Sigmoid colon (tissue), 6 donors: ENCODE measurements at regions not wholly inside any gene's neighbourhood (a gene's known extent, or its start where the extent isn't known, plus 50 kb on each side); places are given as distances from the start of the nearest gene placed in this dataset.

Experiments used
- DNase-seq: peaks from one replicate; pipeline ENCODE4 v3.0.0-alpha.2; 2019
- H3K27ac ChIP-seq, 4 donors: fragments of 200-600 bp; sonication (generic); one replicate each; pipeline ENCODE4 v1.5.1; 2016 to 2019; ENCODE audit warnings: mild to moderate bottlenecking in 1 of 4
- H3K27me3 ChIP-seq, 3 donors: fragments of 200-600 bp; sonication (generic); one replicate each; pipeline ENCODE4 v1.5.1; 2019; ENCODE audit warnings: mild to moderate bottlenecking in 1 of 3
- H3K36me3 ChIP-seq, 4 donors: fragments of 200-600 bp; sonication (generic); one replicate each; pipeline ENCODE4 v1.5.1; 2016 to 2019
- H3K4me1 ChIP-seq, 4 donors: fragments of 200-600 bp; sonication (generic); one replicate each; pipeline ENCODE4 v1.5.1; 2017 to 2019
- H3K4me3 ChIP-seq, 4 donors: fragments of 200-600 bp; sonication (generic); one replicate each; pipeline ENCODE4 v1.5.1; 2017 to 2019; ENCODE audit warnings: mild to moderate bottlenecking in 2 of 4, moderate library complexity in 1 of 4
- H3K9me3 ChIP-seq, 4 donors: fragments of 200-600 bp in 3 of 4; sonication (generic) in 3 of 4; one replicate each; pipeline versions ENCODE4 v1.5.1 to v1.6.1; 2013 to 2019
- EP300 ChIP-seq, 4 donors: sonication (generic); formaldehyde crosslinking; IDR thresholded peaks; one replicate each; pipeline ENCODE4 v1.6.1; 2017; ENCODE audit warnings: antibody characterized with exemption in 4 of 4
- POLR2A ChIP-seq, 2 donors: fragments of 450-650 bp; IDR thresholded peaks; one replicate each; pipeline ENCODE4 v1.6.1; 2016; ENCODE audit warnings: antibody characterized with exemption in 2 of 2, mild to moderate bottlenecking in 2 of 2, moderate library complexity in 2 of 2
- POLR2AphosphoS5 ChIP-seq, 4 donors: sonication (generic); formaldehyde crosslinking; IDR thresholded peaks; one replicate each; pipeline ENCODE4 v1.6.1; 2017; ENCODE audit warnings: antibody characterized with exemption in 4 of 4
- WGBS, 2 donors: extraction: QIAGEN DNeasy Blood & Tissue Kit; methylation state at CpG; one replicate each; pipeline ENCODE4 v1.1.7; 2013; 5-methylcytosine and 5-hydroxymethylcytosine counted together
- intact Hi-C: fragments of 100-400 bp; cut with DNase I; formaldehyde crosslinking; loops from one replicate; pipeline ENCODE4 v1.15.1; 2023
- TF ChIP-seq, protein P1 (sequence below), 4 experiments: fragments of 450-650 bp in 3 of 4; fragments of 200-600 bp in 1 of 4; IDR thresholded peaks; one replicate each; pipeline ENCODE4 v1.5.1; 2016 to 2019; ENCODE audit warnings: antibody characterized with exemption in 4 of 4, mild to moderate bottlenecking in 3 of 4, moderate library complexity in 2 of 4
- donor health status: healthy with polysubstance abuse.
- donor health status: healthy.

DNA sequence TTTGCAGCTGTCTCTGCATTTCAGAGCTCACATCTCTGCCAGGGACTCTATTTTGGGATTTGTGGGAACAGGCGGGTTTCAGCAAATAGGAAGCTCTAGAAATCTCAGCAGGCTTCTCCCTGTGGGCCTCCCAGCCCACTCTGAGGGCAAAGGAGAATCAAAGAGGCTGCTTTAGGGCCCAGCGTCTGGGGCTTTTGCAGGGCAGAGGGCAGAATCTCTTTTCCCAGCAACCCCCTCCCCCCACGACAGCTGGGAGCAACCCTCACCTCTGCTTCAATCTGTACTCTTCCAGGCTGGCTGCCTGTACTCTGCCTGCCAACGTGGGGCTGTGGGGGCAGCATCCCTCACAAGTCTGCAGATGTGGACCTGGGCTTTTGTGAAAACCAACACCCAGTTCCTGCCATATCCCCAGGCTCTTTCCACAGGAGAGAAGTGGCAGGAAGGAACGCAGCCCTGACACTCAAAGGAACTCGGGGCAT, 529.6 kb upstream of the TBX3 start:
- intact Hi-C loops: loop anchor here (5.0 kb wide), 2 partner anchors 76 to 531 kb away; partner anchors contain the start of gene TBX3
- no peak for DNase-seq
- Histone ChIP-seq H3K4me1 (peaks cover 0 to 37% (median 23%) of the 10 kb centered on the region in 4 donors), H3K4me3 (no peak overlapping the region), H3K27ac (peak overlapping the region in 1 of 4 donors; percentile 33), H3K36me3 (no peaks in the 10 kb centered on the region), H3K9me3 (peaks cover 0 to 4% (median 0%) of the 10 kb centered on the region in 4 donors), H3K27me3 (no peaks in the 10 kb centered on the region)
- 48 to 73% methylated on average over 6 of the region's 6 CpGs for WGBS, 2 donors
- TF ChIP-seq, protein P1, sequence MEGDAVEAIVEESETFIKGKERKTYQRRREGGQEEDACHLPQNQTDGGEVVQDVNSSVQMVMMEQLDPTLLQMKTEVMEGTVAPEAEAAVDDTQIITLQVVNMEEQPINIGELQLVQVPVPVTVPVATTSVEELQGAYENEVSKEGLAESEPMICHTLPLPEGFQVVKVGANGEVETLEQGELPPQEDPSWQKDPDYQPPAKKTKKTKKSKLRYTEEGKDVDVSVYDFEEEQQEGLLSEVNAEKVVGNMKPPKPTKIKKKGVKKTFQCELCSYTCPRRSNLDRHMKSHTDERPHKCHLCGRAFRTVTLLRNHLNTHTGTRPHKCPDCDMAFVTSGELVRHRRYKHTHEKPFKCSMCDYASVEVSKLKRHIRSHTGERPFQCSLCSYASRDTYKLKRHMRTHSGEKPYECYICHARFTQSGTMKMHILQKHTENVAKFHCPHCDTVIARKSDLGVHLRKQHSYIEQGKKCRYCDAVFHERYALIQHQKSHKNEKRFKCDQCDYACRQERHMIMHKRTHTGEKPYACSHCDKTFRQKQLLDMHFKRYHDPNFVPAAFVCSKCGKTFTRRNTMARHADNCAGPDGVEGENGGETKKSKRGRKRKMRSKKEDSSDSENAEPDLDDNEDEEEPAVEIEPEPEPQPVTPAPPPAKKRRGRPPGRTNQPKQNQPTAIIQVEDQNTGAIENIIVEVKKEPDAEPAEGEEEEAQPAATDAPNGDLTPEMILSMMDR (IDR thresholded peaks at IDR 0.05): no peak
- no peak for TF ChIP-seq POLR2AphosphoS5 (IDR thresholded peaks at IDR 0.05)
- TF ChIP-seq EP300 (IDR thresholded peaks at IDR 0.05): no peak
- no peak for TF ChIP-seq POLR2A (IDR thresholded peaks at IDR 0.05)

DNA sequence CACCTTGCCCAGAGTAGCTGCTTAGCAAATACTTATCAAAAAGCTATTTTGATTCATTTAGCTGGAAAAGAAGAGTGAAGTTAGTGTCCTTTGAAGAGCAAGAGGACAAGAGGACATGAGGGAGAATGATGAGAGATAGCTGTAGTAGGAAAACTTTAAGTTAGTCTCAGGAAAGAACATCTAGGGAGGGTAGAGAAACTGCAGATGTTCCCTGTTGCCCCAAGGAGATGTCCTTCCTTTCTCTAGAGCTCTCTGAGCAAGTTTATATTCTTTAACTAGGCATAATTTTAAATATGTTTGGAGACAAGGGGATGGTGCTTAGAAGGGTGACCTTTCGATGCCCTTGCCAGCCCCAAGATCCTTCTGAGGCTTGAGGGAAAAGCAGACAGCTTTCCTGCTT, 529.1 kb upstream of the TBX3 start:
- H3K27me3 ChIP-seq: no peaks in the 10 kb centered on the region
- peaks cover 0 to 37% (median 23%) of the 10 kb centered on the region in 4 donors for H3K4me1 ChIP-seq
- H3K9me3 ChIP-seq: peaks cover 0 to 4% (median 0%) of the 10 kb centered on the region in 4 donors
- TF ChIP-seq POLR2AphosphoS5 (IDR thresholded peaks at IDR 0.05) (no peak), EP300 (IDR thresholded peaks at IDR 0.05) (no peak), POLR2A (IDR thresholded peaks at IDR 0.05) (no peak)
- TF ChIP-seq, protein P1 (IDR thresholded peaks at IDR 0.05): no peak
- DNase-seq: no peak
- 71 to 78% methylated on average over 1 of the region's 1 CpG for WGBS, 2 donors
- H3K4me3 ChIP-seq: no peak overlapping the region
- no peaks in the 10 kb centered on the region for H3K36me3 ChIP-seq
- intact Hi-C loops: loop anchor here (5.0 kb wide), 2 partner anchors 76 to 531 kb away; partner anchors contain the start of gene TBX3
- H3K27ac ChIP-seq: peak overlapping the region in 1 of 4 donors; percentile 33

GRCh38 chr12:115212356-115212755, 528.4 kb upstream of the TBX3 start:
- Histone ChIP-seq H3K9me3 (peaks cover 0 to 4% (median 0%) of the 10 kb centered on the region in 4 donors), H3K27me3 (no peaks in the 10 kb centered on the region), H3K4me3 (no peak overlapping the region), H3K27ac (no peak overlapping the region), H3K4me1 (peaks cover 0 to 37% (median 23%) of the 10 kb centered on the region in 4 donors), H3K36me3 (no peaks in the 10 kb centered on the region)
- 0% methylated on average over 1 of the region's 1 CpG for WGBS, 2 donors
- DNase-seq: no peak
- TF ChIP-seq EP300 (IDR thresholded peaks at IDR 0.05): no peak
- TF ChIP-seq, protein P1 (IDR thresholded peaks at IDR 0.05): no peak
- no peak for TF ChIP-seq POLR2AphosphoS5 (IDR thresholded peaks at IDR 0.05)
- TF ChIP-seq POLR2A (IDR thresholded peaks at IDR 0.05): no peak
- intact Hi-C loops: loop anchor here (5.0 kb wide), 2 partner anchors 75 to 530 kb away; partner anchors contain the start of gene TBX3

DNA sequence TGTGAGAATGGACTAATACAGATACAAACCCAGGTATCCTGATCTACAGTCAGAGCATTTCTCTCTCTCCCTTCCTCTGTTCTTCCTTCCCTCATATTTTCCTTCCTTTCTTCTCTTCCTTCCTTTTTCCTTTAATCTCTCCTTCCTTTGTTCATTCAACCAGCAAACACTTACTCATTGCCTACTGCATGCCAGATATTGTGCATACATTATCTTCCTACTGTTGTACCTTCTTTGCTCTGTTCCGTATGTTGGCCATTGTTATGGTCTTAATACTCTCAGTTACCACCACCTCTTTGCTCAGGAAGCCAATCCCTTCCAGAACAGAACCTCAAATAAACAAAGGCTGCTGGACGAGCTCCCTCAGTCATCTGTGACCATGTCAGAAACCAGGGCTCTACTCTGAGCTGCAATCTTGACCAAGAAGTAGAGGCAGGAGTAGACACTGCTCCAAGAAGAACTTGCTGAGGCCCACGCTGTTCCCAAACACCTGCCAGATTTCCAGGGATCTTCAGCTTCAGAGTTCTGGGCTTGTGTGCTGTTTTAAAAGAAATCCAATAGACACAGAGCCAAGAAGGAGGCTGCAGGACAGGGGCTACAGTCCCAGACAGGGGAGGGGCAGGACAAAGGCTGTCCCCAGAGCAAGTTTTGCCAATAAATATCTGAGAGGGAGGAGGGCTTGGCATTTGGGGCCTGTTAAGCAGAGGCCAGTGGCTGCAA, 526.7 kb upstream of the TBX3 start:
- TF ChIP-seq, protein P1 (IDR thresholded peaks at IDR 0.05): no peak
- TF ChIP-seq POLR2A (IDR thresholded peaks at IDR 0.05) (no peak), EP300 (IDR thresholded peaks at IDR 0.05) (no peak), POLR2AphosphoS5 (IDR thresholded peaks at IDR 0.05) (no peak)
- 75 to 83% methylated on average over 3 of the region's 3 CpGs for WGBS, 2 donors
- peaks cover 0 to 39% (median 23%) of the 10 kb centered on the region in 4 donors for H3K4me1 ChIP-seq
- intact Hi-C loops: loop anchor here (5.0 kb wide), 2 partner anchors 73 to 528 kb away; partner anchors contain the start of gene TBX3
- no peak for DNase-seq
- H3K9me3 ChIP-seq: peaks cover 0 to 4% (median 0%) of the 10 kb centered on the region in 4 donors
- no peak overlapping the region for H3K27ac ChIP-seq
- H3K27me3 ChIP-seq: no peaks in the 10 kb centered on the region
- no peaks in the 10 kb centered on the region for H3K36me3 ChIP-seq
- H3K4me3 ChIP-seq: no peak overlapping the region
